Nucleus accumbens (tissue), 56 donors: ENCODE measurements at regions not wholly inside any gene's neighbourhood (a gene's known extent, or its start where the extent isn't known, plus 50 kb on each side); places are given as distances from the start of the nearest gene placed in this dataset.
"Not testable (repeated sequence)": the region's sequence is repeated elsewhere in the genome, so short reads cannot be mapped to it uniquely, and the experiment has no call there.

Experiments
- DNase-seq, 56 donors: peaks; one replicate each; lab custom pipeline; 2025; lab: John Stamatoyannopoulos, UW

- DNase-seq: no peak
These were observed 962.3 kb upstream of the NXPH2 start for GRCh38 chr2:139742216-139743172.

DNA sequence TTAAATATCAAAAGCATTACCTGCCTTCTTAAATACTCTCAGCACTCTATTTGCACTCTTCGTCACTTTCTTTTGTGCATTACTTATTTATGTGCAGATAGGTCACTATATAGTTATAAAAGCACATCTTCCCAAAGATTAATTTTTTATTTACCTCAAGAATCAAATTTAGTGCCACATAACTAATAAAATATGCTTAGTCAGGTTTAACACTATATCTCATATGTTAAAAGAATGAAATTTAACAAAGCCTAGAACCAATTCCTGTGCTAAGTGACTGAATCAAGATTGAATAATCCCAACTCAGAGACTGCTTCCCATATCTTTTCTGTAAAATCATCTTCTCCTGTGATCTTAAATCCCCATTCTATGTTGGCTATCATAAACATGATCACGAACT lies 957.5 kb upstream of the NXPH2 start:
- no peak for DNase-seq

DNA sequence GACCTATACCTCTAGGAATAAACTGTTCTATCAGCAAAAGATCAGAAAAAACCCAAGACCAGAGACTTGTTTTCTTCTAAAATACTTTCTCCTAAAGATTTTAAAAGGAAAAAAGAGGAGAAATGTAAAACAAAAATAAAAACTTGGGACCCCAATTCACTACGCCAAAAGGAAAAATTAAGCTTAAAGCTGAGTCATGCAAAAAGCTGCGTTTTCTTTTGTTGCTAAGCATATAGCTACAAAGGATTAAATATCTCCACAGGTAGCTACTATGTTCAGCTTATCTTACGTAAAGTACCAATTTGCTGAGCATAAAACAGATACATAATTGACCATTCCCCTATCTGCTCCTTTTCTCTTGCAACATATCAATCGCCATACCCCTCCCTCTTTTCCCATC lies 950.0 kb upstream of the NXPH2 start:
- DNase-seq: no peak

DNA sequence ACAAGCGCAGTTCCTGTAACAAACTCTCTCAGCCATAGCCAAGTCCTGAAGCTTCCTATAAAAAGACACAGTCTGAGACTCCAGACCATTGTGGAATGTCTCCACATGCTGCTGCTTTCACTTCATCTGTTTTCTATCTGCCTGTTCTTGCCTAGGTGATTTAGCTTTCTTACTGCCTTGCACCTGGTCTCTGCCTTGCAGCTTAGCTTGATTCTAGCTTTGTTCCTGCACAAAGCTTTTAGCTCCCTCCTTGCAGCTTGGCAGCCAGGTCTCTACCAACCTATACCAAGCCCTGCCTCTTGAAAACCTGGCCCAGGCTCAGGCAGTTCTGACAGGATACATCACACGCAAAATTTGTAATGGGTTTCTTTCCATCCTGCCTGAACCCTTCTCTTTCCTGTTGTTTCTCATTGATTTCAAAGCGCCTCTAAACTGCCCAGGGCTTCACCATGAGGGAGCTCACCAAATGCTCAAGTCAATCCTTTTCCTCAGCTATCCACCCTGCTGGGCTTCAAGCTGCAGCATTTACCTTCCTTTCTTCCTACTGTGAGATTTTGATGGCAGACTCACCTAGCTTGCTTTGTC lies 941.3 kb upstream of the NXPH2 start:
- DNase-seq: no peak

GRCh38 chr2:139720056-139720455 lies 939.9 kb upstream of the NXPH2 start:
- DNase-seq: no peak

- DNase-seq: no peak
These were observed 924.4 kb upstream of the NXPH2 start for GRCh38 chr2:139704606-139705005.

GRCh38 chr2:139694327-139694726 lies 914.1 kb upstream of the NXPH2 start:
- no peak for DNase-seq

GRCh38 chr2:139686205-139686604 lies 906.0 kb upstream of the NXPH2 start:
- DNase-seq: no peak

GRCh38 chr2:139685090-139685983 lies 905.1 kb upstream of the NXPH2 start:
- DNase-seq: no peak

DNA sequence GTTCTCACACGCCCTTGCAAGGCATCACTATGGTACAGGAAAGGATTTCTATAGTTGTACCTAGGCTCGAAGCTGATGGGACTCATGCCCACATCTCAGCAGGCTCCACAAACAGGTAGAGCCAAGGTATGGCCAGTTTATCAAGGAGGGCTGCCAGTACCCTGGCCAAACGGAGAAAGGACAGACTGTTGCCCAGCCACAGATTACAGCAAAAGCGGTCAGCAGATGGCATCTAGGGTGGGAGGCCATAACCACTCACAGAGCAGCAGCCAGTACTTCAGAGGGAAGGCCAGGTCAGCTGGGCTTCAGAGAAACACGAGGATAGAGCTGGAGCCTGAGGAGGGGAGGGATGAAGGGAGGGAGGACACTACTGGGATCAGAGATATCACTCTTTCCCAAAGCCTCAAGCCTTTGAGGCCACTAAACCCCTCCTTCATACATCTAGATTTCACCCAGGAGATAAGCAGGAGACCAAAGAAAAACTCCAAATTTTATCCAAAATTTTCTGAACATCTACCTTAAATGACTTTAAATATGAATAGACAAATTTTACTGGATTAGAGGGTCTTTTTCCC lies 904.2 kb upstream of the NXPH2 start:
- DNase-seq: no peak

DNA sequence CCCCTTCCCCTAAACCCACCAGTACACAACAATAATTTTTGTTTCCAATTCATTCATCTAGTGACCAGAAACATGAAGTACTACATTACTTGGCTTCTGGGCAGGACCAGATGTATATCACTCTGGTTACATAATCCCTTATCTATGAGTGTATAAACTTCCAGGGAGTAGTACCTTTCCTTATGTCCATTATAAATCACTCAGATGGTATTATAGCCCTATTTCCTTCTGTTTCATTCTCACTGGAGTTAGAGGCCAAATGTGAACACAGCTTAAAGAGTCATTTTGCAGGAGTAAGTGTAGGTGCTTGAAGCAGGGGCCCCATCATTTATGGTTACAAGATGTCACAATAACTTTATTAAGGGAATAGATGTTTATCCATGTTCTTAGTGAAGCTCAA lies 894.4 kb upstream of the NXPH2 start:
- no peak for DNase-seq

GRCh38 chr2:139673447-139673846 lies 893.3 kb upstream of the NXPH2 start:
- DNase-seq: not testable (repeated sequence)

DNA sequence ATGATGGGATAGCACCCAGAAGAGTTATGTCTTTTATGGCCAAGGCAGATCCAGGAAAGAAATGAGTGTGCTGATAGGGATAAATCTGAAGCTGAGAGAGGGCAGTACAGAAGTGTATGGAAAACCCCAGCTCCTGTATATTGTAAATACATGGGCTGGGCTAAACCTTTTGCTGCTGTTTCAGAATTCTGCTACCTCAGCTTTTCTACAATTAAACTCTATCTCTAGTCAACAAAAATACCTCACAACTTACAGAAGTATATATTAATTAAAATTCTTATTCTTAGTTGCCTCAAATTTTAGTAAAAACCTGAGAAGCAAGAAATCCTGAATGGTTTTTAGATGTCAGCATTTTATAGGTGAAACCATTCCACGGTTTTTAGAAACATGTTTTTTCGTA lies 889.5 kb upstream of the NXPH2 start:
- no peak for DNase-seq

DNA sequence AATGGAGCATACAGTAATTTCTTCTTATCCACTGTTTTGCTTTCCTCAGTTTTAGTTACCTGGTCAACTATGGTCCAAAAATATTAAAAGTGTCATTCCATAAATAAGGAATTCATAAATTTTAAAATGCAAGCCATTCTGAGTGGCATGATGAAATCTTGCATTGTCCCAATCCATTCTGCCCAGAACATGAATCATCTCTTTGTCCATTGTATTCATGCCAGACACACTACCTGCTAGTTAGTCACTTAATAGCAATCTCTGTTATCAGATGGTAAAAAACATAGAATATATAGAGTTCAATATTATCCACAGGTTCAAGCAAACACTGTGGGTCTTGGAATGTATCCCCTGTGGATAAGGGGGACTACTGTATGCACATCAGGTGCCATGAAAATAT lies 872.2 kb upstream of the NXPH2 start:
- no peak for DNase-seq

DNA sequence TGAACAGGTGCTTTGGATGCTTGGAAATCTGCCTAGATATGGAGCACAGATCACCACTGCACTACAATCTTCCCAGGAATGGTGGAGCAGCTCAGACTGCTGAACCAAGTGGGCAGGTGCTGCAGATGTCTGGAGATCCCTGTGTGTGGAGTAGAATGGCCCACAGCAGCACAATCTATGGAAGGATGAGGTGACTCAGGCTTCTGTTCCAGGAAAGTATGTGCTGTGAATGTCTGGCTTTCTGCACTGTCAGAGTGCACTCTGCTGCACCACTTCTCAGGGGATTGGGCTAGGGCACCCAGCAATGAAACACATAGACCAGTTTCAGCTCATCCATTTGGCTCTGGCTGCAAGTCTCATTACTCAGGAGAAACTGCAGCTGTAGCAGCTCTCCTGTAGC lies 865.4 kb upstream of the NXPH2 start:
- DNase-seq: no peak

DNA sequence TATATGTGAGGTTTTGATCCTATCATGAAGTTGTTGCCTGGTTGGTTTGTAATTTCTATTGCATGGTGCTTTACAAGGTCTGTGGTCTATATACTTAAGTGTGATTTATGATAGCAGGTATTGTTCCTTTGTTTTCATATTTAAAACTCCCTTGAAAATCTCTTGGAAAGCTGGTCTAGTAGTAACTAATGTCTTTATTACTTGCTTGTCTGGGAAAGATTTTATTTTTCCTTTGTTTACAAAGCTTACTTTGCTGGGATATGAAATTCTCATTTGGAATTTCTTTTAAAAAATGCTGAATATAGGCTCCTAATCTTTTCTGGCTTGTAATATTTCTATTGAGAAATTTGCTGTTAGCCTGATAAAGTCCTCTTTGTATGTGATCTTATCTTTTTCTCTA lies 862.9 kb upstream of the NXPH2 start:
- DNase-seq: no peak

GRCh38 chr2:139631966-139632365 lies 851.8 kb upstream of the NXPH2 start:
- no peak for DNase-seq

DNA sequence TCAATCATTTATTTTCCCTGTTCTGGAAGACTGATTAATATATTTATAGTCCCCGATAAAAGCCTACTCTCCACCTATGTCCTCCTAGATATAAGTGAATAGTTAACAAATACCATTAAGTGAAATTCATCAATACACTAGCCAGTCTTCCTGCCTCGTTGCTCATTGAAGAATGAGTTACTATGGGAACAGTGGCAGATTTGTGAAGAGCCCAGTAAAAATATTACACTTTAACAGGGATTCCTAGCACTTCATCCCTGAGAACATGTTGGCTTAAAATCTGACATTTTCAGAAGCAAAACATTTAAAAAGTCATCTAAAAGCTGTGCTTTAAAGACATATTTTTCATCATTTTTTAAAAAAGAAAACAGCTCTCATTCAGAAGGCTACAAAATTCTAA lies 848.7 kb upstream of the NXPH2 start:
- DNase-seq: no peak

- no peak for DNase-seq
These were observed 845.9 kb upstream of the NXPH2 start for GRCh38 chr2:139626128-139626527.

DNA sequence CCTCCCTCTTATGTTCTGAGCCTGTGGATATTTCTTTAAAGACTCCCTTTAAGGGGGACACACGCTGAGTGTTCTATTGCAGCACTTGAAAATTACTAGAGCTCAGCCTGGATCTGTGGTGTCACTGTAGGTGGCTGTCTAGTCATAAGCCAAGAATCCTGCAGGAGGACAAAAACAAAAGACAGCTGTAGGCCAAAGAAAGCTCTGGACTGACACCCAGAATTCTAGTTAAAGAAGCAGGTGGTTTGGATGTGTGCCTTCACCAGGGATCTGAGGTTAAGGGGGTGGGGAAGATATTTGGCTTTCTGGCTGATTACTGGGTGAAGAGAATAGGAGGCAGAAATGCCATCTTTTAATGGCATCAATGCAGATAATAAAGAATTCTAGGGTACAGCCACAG lies 842.5 kb upstream of the NXPH2 start:
- no peak for DNase-seq

DNA sequence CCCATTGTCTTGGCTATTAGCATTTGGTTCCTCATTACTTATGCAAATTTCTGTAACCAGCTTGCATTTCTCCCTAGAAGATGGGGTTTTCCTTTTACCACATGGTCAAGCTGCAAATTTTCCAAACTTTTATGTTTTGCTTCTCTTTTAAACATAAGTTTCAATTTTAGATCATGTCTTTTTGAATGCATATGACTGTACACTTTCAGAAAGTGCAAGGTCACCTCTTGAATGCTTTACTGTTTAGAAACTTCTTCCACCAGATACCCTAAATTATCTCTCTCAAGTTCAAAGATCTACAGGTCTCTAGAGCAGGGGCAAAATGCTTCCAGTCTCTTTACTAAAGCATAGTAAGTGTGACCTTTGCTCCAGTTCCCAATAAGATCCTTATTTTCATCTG lies 837.6 kb upstream of the NXPH2 start:
- DNase-seq: no peak
